ENCODE measurements at regions not wholly inside any gene's neighbourhood (a gene's known extent, or its start where the extent isn't known, plus 50 kb on each side); places are given as distances from the start of the nearest gene placed in this dataset.

- TF ChIP-seq CTCF (IDR thresholded peaks at IDR 0.05), result no peak
- H3K9me3 ChIP-seq, result no peaks in the 10 kb centered on the region
Measured at GRCh38 chr2:81996332-81996731, 1691.8 kb upstream of the LRRTM1 start.

GRCh38 chr2:81991282-81991681, 1686.7 kb upstream of the LRRTM1 start:
- Histone ChIP-seq H3K4me1 (no peaks in the 10 kb centered on the region), H3K27me3 (no peaks in the 10 kb centered on the region), H3K36me3 (no peaks in the 10 kb centered on the region), H3K4me3 (no peak overlapping the region), H3K27ac (no peak overlapping the region), H3K9me3 (no peaks in the 10 kb centered on the region)
- intact Hi-C loops (cut with DNase I), result no loop called here
- DNase-seq (no peak), ATAC-seq (no peak)
- TF ChIP-seq CTCF (IDR thresholded peaks at IDR 0.05), result no peak

More at GRCh38 chr2:81996332-81996731, 1691.8 kb upstream of the LRRTM1 start:
- H3K27ac ChIP-seq, result no peak overlapping the region
- intact Hi-C loops (cut with DNase I), result no loop called here
- no peak for DNase-seq
- ATAC-seq, result no peak
- H3K4me3 ChIP-seq, result no peak overlapping the region
- H3K4me1 ChIP-seq, result no peaks in the 10 kb centered on the region
- H3K27me3 ChIP-seq, result no peaks in the 10 kb centered on the region
- no peaks in the 10 kb centered on the region for H3K36me3 ChIP-seq

- no peaks in the 10 kb centered on the region for H3K36me3 ChIP-seq
- no peak overlapping the region for H3K27ac ChIP-seq
- DNase-seq (no peak), ATAC-seq (no peak)
- H3K9me3 ChIP-seq, result peaks cover 0 to 9% of the 10 kb centered on the region in 2 donors
- H3K27me3 ChIP-seq, result no peaks in the 10 kb centered on the region
- intact Hi-C loops (cut with DNase I), result no loop called here
- no peaks in the 10 kb centered on the region for H3K4me1 ChIP-seq
- no peak for TF ChIP-seq CTCF (IDR thresholded peaks at IDR 0.05)
- no peak overlapping the region for H3K4me3 ChIP-seq
Measured at GRCh38 chr2:81987370-81987769, 1682.8 kb upstream of the LRRTM1 start.

- H3K4me1 ChIP-seq, result no peaks in the 10 kb centered on the region
- intact Hi-C loops (cut with DNase I), result no loop called here
- H3K27ac ChIP-seq, result no peak overlapping the region
- H3K4me3 ChIP-seq, result no peak overlapping the region
- H3K27me3 ChIP-seq, result no peaks in the 10 kb centered on the region
- ATAC-seq (no peak), DNase-seq (peak in 1 of 4 donors; percentile 66)
- no peaks in the 10 kb centered on the region for H3K36me3 ChIP-seq
- no peak for TF ChIP-seq CTCF (IDR thresholded peaks at IDR 0.05)
- H3K9me3 ChIP-seq, result peaks cover 0 to 9% of the 10 kb centered on the region in 2 donors
Measured at GRCh38 chr2:81984969-81985637, 1680.6 kb upstream of the LRRTM1 start.

- TF ChIP-seq CTCF (IDR thresholded peaks at IDR 0.05), result no peak
- DNase-seq, result no peak
- no peak for ATAC-seq
- Histone ChIP-seq H3K27ac (no peak overlapping the region), H3K4me3 (no peak overlapping the region), H3K36me3 (no peaks in the 10 kb centered on the region), H3K27me3 (no peaks in the 10 kb centered on the region), H3K9me3 (peaks cover 0 to 9% of the 10 kb centered on the region in 2 donors), H3K4me1 (no peaks in the 10 kb centered on the region)
- intact Hi-C loops (cut with DNase I), result no loop called here
Measured at GRCh38 chr2:81981585-81981984, 1677.0 kb upstream of the LRRTM1 start.

Measured in left lung (tissue), 4 donors.